ENCODE measurements at regions not wholly inside any gene's neighbourhood (a gene's known extent, or its start where the extent isn't known, plus 50 kb on each side); places are given as distances from the start of the nearest gene placed in this dataset.

- ATAC-seq (no peak), DNase-seq (ENCODE audit: low read depth, low spot score) (no peak)
- Histone ChIP-seq H3K4me3 (ENCODE audit: low read depth in 2 of 2, low read length in 2 of 2) (no peak overlapping the region), H3K9me3 (ENCODE audit: control insufficient read depth, insufficient read depth, low read depth, low read length) (no peaks in the 10 kb centered on the region), H3K4me1 (ENCODE audit: control insufficient read depth, insufficient read depth, low read length) (no peaks in the 10 kb centered on the region), H3K36me3 (ENCODE audit: control insufficient read depth, insufficient read depth, low read length) (no peaks in the 10 kb centered on the region), H3K27me3 (ENCODE audit: control insufficient read depth, insufficient read depth, low read length) (peaks cover 16% of the 10 kb centered on the region), H3K27ac (ENCODE audit: low read length) (no peak overlapping the region)
- intact Hi-C loops (cut with micrococcal nuclease; ENCODE audit: unreplicated experiment) (no loop called here), in situ Hi-C loops (cut with HindIII; ENCODE audit: low pct_unique_long_range_greater_than_20kb, low sequenced_read_pairs) (no loop called here)
- no TSS peak for BruUV-seq (replicated peaks)
- CTCF ChIA-PET, result no interaction called here
- POLR2A ChIA-PET, result no interaction called here
- TF ChIP-seq, protein P1, sequence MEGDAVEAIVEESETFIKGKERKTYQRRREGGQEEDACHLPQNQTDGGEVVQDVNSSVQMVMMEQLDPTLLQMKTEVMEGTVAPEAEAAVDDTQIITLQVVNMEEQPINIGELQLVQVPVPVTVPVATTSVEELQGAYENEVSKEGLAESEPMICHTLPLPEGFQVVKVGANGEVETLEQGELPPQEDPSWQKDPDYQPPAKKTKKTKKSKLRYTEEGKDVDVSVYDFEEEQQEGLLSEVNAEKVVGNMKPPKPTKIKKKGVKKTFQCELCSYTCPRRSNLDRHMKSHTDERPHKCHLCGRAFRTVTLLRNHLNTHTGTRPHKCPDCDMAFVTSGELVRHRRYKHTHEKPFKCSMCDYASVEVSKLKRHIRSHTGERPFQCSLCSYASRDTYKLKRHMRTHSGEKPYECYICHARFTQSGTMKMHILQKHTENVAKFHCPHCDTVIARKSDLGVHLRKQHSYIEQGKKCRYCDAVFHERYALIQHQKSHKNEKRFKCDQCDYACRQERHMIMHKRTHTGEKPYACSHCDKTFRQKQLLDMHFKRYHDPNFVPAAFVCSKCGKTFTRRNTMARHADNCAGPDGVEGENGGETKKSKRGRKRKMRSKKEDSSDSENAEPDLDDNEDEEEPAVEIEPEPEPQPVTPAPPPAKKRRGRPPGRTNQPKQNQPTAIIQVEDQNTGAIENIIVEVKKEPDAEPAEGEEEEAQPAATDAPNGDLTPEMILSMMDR (IDR thresholded peaks at IDR 0.05), result no peak
- TF ChIP-seq, protein P2, sequence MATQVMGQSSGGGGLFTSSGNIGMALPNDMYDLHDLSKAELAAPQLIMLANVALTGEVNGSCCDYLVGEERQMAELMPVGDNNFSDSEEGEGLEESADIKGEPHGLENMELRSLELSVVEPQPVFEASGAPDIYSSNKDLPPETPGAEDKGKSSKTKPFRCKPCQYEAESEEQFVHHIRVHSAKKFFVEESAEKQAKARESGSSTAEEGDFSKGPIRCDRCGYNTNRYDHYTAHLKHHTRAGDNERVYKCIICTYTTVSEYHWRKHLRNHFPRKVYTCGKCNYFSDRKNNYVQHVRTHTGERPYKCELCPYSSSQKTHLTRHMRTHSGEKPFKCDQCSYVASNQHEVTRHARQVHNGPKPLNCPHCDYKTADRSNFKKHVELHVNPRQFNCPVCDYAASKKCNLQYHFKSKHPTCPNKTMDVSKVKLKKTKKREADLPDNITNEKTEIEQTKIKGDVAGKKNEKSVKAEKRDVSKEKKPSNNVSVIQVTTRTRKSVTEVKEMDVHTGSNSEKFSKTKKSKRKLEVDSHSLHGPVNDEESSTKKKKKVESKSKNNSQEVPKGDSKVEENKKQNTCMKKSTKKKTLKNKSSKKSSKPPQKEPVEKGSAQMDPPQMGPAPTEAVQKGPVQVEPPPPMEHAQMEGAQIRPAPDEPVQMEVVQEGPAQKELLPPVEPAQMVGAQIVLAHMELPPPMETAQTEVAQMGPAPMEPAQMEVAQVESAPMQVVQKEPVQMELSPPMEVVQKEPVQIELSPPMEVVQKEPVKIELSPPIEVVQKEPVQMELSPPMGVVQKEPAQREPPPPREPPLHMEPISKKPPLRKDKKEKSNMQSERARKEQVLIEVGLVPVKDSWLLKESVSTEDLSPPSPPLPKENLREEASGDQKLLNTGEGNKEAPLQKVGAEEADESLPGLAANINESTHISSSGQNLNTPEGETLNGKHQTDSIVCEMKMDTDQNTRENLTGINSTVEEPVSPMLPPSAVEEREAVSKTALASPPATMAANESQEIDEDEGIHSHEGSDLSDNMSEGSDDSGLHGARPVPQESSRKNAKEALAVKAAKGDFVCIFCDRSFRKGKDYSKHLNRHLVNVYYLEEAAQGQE (IDR thresholded peaks at IDR 0.05; ENCODE audit: insufficient read depth in 1 of 2, low read depth in 2 of 2, low read length in 1 of 2), result no peak
- TF ChIP-seq POLR2AphosphoS5 (IDR thresholded peaks at IDR 0.05; ENCODE audit: low read depth, low read length), result no peak
- no peak for TF ChIP-seq SIN3A (IDR thresholded peaks at IDR 0.05; ENCODE audit: borderline replicate concordance, insufficient read depth, low read depth, low read length)
- TF ChIP-seq TCF7L2 (IDR thresholded peaks at IDR 0.05; ENCODE audit: low read depth, low read length), result no peak
Measured at GRCh38 chr11:19466314-19466713, 225.6 kb upstream of the E2F8 start.

GRCh38 chr11:19463976-19464375 lies 223.2 kb upstream of the E2F8 start:
- CTCF ChIA-PET, result no interaction called here
- Histone ChIP-seq H3K27me3 (ENCODE audit: control insufficient read depth, insufficient read depth, low read length) (peaks cover 16% of the 10 kb centered on the region), H3K27ac (ENCODE audit: low read length) (no peak overlapping the region), H3K4me3 (ENCODE audit: low read depth in 2 of 2, low read length in 2 of 2) (no peak overlapping the region), H3K4me1 (ENCODE audit: control insufficient read depth, insufficient read depth, low read length) (no peaks in the 10 kb centered on the region), H3K9me3 (ENCODE audit: control insufficient read depth, insufficient read depth, low read depth, low read length) (no peaks in the 10 kb centered on the region), H3K36me3 (ENCODE audit: control insufficient read depth, insufficient read depth, low read length) (no peaks in the 10 kb centered on the region)
- intact Hi-C loops (cut with micrococcal nuclease; ENCODE audit: unreplicated experiment) (no loop called here), in situ Hi-C loops (cut with HindIII; ENCODE audit: low pct_unique_long_range_greater_than_20kb, low sequenced_read_pairs) (no loop called here)
- POLR2A ChIA-PET, result no interaction called here
- no TSS peak for BruUV-seq (replicated peaks)
- TF ChIP-seq SIN3A (IDR thresholded peaks at IDR 0.05; ENCODE audit: borderline replicate concordance, insufficient read depth, low read depth, low read length) (no peak), POLR2AphosphoS5 (IDR thresholded peaks at IDR 0.05; ENCODE audit: low read depth, low read length) (no peak), TCF7L2 (IDR thresholded peaks at IDR 0.05; ENCODE audit: low read depth, low read length) (no peak)
- TF ChIP-seq, protein P1 (IDR thresholded peaks at IDR 0.05), result no peak
- TF ChIP-seq, protein P2 (IDR thresholded peaks at IDR 0.05; ENCODE audit: insufficient read depth in 1 of 2, low read depth in 2 of 2, low read length in 1 of 2), result no peak
- ATAC-seq, result no peak
- no peak for DNase-seq (ENCODE audit: low read depth, low spot score)
